ENCODE measurements at regions not wholly inside any gene's neighbourhood (a gene's known extent, or its start where the extent isn't known, plus 50 kb on each side); places are given as distances from the start of the nearest gene placed in this dataset.
"Not testable (repeated sequence)": the region's sequence is repeated elsewhere in the genome, so short reads cannot be mapped to it uniquely, and the experiment has no call there.

- no peaks in the 10 kb centered on the region for H3K9me3 ChIP-seq
- no peak for TF ChIP-seq EP300 (IDR thresholded peaks at IDR 0.05)
- no peak for TF ChIP-seq CTCF (IDR thresholded peaks at IDR 0.05)
- no peak for TF ChIP-seq POLR2AphosphoS5 (IDR thresholded peaks at IDR 0.05)
- no peak for TF ChIP-seq POLR2A (IDR thresholded peaks at IDR 0.05)
- ATAC-seq, result no peak
- no peaks in the 10 kb centered on the region for H3K4me1 ChIP-seq
- no peaks in the 10 kb centered on the region for H3K27me3 ChIP-seq
- 56 to 57% methylated on average over 2 to 3 of the region's 4 CpGs for WGBS, 2 donors (ENCODE audit: low coverage in 1 of 2)
- H3K4me3 ChIP-seq, result no peak overlapping the region
- no peaks in the 10 kb centered on the region for H3K36me3 ChIP-seq
- H3K27ac ChIP-seq, result no peak overlapping the region
Measured at GRCh38 chrX:122218666-122219065, 965.4 kb upstream of the GRIA3 start.

DNA sequence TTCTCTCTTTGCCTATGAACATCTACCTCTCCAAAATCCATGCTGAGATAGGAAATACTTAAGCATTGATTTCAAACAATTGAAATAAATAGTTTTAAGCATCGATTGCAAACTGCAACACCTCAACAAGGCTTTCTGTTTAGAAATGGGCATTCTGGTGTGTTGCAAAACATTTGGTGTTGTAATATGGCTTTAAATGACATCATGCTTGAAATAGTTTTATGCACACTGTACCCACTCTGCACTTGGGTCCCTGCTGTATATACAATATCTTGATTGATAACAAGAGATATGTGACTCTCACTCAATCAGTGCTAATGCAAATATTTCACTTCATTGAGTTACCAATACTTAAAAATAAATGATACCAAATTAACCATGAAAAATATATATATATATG lies 964.9 kb upstream of the GRIA3 start:
- no peak for ATAC-seq
- no CpG with 5 or more reads among the region's 1 CpG for WGBS, 2 donors (ENCODE audit: low coverage in 1 of 2)
- H3K4me3 ChIP-seq, result no peak overlapping the region
- TF ChIP-seq EP300 (IDR thresholded peaks at IDR 0.05) (no peak), POLR2A (IDR thresholded peaks at IDR 0.05) (no peak), CTCF (IDR thresholded peaks at IDR 0.05) (no peak), POLR2AphosphoS5 (IDR thresholded peaks at IDR 0.05) (no peak)
- no peak overlapping the region for H3K27ac ChIP-seq
- H3K36me3 ChIP-seq, result no peaks in the 10 kb centered on the region
- H3K9me3 ChIP-seq, result no peaks in the 10 kb centered on the region
- H3K27me3 ChIP-seq, result no peaks in the 10 kb centered on the region
- no peaks in the 10 kb centered on the region for H3K4me1 ChIP-seq

DNA sequence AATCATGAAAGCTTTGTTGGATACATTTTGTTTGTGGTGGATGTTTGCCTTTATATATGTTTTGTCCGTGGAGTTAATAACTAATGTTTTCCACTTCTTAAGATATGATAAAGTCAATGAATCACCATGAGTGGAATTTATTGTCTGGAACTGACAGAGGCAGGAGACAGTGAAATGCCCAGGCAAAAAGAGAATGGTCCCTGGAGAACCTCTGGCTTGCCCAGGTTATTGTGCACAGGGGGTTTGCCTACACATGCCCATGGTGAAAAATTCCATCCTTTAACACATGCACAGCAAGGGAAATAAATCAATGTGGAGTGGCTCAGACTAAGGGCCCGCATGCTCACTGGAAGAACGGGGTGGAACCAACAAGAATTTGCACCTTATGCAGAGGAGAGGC lies 964.3 kb upstream of the GRIA3 start:
- WGBS, 2 donors (ENCODE audit: low coverage in 1 of 2), result 61 to 86% methylated on average over 1 to 2 of the region's 3 CpGs
- ATAC-seq, result no peak
- no peak for TF ChIP-seq CTCF (IDR thresholded peaks at IDR 0.05)
- TF ChIP-seq EP300 (IDR thresholded peaks at IDR 0.05), result no peak
- no peak for TF ChIP-seq POLR2AphosphoS5 (IDR thresholded peaks at IDR 0.05)
- no peak for TF ChIP-seq POLR2A (IDR thresholded peaks at IDR 0.05)

GRCh38 chrX:122220644-122221373 lies 963.3 kb upstream of the GRIA3 start:
- TF ChIP-seq EP300 (IDR thresholded peaks at IDR 0.05), result no peak
- TF ChIP-seq POLR2A (IDR thresholded peaks at IDR 0.05), result no peak
- no peak for TF ChIP-seq POLR2AphosphoS5 (IDR thresholded peaks at IDR 0.05)
- no peak for TF ChIP-seq CTCF (IDR thresholded peaks at IDR 0.05)
- 17 to 57% methylated on average over 1 of the region's 3 CpGs for WGBS, 2 donors (ENCODE audit: low coverage in 1 of 2)
- no peaks in the 10 kb centered on the region for H3K27me3 ChIP-seq
- no peaks in the 10 kb centered on the region for H3K9me3 ChIP-seq
- no peaks in the 10 kb centered on the region for H3K36me3 ChIP-seq
- no peak overlapping the region for H3K4me3 ChIP-seq
- no peak overlapping the region for H3K27ac ChIP-seq
- no peaks in the 10 kb centered on the region for H3K4me1 ChIP-seq
- no peak for ATAC-seq

More for the DNA sequence above, 964.3 kb upstream of the GRIA3 start:
- Histone ChIP-seq H3K4me1 (no peaks in the 10 kb centered on the region), H3K9me3 (no peaks in the 10 kb centered on the region), H3K27me3 (no peaks in the 10 kb centered on the region), H3K4me3 (no peak overlapping the region), H3K36me3 (no peaks in the 10 kb centered on the region), H3K27ac (no peak overlapping the region)

DNA sequence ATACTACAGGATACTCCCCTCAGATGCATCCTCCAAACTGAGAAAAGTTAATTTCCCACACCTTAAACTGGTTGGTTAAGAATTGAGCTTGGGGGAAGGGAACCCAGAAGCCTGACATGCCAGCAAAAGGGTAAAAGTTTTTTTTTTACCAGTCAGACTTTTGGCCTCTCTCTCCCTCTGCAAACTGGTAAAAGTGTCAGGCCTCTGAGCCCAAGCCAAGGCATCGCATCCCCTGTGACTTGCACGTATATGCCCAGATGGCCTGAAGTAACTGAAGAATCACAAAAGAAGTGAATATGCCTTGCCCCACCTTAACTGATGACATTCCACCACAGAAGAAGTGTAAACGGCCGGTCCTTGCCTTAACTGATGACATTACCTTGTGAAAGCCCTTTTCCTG lies 962.3 kb upstream of the GRIA3 start:
- WGBS, 2 donors (ENCODE audit: low coverage in 1 of 2), result 34% methylated on average over 2 of the region's 4 CpGs; no CpG with 5 or more reads in 1 of the 2 donors

DNA sequence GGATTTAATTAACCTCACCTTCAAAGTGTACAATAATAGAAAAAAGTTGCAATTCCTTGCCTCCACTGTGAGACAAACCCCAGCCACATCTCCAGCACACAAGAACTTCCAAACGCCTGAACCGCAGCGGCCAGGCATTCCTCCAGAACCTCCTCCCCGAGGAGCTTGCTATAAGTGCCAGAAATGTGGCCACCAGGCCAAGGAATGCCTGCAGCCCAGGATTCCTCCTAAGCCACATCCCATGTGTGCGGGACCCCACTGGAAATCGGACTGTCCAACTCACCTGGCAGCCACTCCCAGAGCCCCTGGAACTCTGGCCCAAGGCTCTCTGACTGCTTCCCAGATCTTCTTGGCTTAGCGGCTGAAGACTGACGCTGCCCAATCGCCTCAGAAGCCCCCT lies 959.9 kb upstream of the GRIA3 start:
- not testable (repeated sequence) for H3K4me3 ChIP-seq, H3K4me1 ChIP-seq, H3K9me3 ChIP-seq, H3K27me3 ChIP-seq, H3K36me3 ChIP-seq, H3K27ac ChIP-seq, ATAC-seq
- WGBS, 2 donors (ENCODE audit: low coverage in 1 of 2), result 100% methylated on average over 1 of the region's 9 CpGs; no CpG with 5 or more reads in 1 of the 2 donors

More for the DNA sequence above, 962.3 kb upstream of the GRIA3 start:
- H3K27ac ChIP-seq, H3K36me3 ChIP-seq, H3K27me3 ChIP-seq, ATAC-seq, H3K4me3 ChIP-seq, H3K4me1 ChIP-seq, H3K9me3 ChIP-seq: not testable (repeated sequence)
